ENCODE measurements at regions not wholly inside any gene's neighbourhood (a gene's known extent, or its start where the extent isn't known, plus 50 kb on each side); places are given as distances from the start of the nearest gene placed in this dataset.

DNA sequence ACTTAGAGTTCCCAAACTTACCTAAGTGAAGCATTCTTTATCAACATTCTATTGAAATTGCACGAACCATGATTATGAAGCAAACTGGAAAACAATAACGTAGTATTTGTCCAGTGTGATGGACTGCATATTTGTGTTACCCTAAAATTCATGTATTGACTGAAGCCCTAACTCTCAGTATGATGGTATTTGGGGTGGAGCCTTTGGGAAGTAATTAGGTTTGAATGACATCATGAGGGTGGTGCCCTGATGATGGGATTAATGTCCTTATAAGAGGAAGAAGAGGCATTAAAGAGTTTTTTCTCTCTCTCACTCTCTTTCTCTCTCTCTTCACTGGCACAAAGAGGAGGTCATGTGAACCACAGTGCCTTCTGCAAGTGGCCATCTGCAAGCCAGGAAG is 365.4 kb upstream of the PTGER4 start:
- TF ChIP-seq, protein P1, sequence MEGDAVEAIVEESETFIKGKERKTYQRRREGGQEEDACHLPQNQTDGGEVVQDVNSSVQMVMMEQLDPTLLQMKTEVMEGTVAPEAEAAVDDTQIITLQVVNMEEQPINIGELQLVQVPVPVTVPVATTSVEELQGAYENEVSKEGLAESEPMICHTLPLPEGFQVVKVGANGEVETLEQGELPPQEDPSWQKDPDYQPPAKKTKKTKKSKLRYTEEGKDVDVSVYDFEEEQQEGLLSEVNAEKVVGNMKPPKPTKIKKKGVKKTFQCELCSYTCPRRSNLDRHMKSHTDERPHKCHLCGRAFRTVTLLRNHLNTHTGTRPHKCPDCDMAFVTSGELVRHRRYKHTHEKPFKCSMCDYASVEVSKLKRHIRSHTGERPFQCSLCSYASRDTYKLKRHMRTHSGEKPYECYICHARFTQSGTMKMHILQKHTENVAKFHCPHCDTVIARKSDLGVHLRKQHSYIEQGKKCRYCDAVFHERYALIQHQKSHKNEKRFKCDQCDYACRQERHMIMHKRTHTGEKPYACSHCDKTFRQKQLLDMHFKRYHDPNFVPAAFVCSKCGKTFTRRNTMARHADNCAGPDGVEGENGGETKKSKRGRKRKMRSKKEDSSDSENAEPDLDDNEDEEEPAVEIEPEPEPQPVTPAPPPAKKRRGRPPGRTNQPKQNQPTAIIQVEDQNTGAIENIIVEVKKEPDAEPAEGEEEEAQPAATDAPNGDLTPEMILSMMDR (IDR thresholded peaks at IDR 0.05; ENCODE audit: insufficient read depth, low read depth, low read length, missing control alignments) = no peak
- H3K4me3 ChIP-seq (ENCODE audit: low read depth, low read length) = no peak overlapping the region
- DNase-seq (ENCODE audit: low read depth) = no peak

DNA sequence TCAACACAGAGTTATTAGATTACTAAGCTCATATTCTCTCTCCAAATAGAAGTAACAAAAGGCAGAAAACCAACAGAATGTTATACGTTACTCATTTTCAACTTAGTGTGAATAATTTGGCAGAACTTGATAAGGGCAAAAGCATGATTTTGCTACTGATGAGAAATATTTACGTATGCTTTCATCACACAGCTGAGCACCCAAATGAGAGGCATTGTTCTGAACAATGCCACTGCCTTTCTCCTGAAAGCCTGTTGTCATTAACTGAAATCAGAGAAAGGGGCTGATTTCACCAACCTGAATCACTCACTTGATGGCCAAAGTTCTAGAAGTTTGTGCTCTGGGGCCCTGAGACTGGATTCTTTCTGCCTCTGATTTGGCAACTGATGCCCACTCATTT is 367.5 kb upstream of the PTGER4 start:
- H3K4me3 ChIP-seq (ENCODE audit: low read depth, low read length) = no peak overlapping the region
- TF ChIP-seq, protein P1 (IDR thresholded peaks at IDR 0.05; ENCODE audit: insufficient read depth, low read depth, low read length, missing control alignments) = no peak
- DNase-seq (ENCODE audit: low read depth) = no peak

DNA sequence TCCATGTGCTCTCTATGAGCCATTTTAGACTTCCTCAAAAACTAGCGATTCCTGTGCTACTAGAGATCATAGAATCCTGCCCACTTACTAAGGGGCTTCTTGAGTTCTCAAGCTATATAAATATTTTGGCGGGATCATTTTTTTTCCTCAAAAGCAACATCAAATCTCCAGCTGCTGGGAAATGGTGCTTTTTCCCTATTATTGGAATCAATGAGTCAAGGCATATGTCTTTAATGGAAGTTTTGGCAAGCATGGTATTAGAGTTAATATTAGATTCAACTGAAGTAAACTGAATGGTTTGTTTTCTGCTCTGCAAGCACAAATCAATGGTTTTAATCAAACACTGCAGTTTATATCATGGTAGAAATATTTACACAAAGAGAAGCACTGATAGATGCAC is 369.9 kb upstream of the PTGER4 start:
- no peak overlapping the region for H3K4me3 ChIP-seq (ENCODE audit: low read depth, low read length)
- TF ChIP-seq, protein P1 (IDR thresholded peaks at IDR 0.05; ENCODE audit: insufficient read depth, low read depth, low read length, missing control alignments) = no peak
- DNase-seq (ENCODE audit: low read depth) = no peak

DNA sequence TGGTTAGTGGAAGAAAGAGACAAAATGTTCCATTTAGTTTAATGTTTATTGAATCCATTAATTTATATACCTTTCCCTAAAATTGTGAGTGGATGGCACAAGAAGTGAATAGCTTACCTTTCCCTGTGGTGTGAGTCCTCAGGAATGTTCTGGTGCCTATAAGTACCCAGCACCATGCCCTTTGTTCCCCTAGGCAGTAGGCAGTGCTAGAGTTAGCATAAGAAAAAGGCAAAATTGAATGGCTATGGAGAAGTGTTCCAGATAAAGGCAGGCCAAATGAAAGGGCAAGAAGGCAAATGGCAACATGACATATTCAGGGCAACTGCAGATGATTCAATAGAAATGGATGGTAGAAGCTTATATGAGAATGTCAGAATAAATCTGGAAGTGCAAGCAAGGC is 370.8 kb upstream of the PTGER4 start:
- TF ChIP-seq, protein P1 (IDR thresholded peaks at IDR 0.05; ENCODE audit: insufficient read depth, low read depth, low read length, missing control alignments) = no peak
- no peak overlapping the region for H3K4me3 ChIP-seq (ENCODE audit: low read depth, low read length)
- DNase-seq (ENCODE audit: low read depth) = no peak

DNA sequence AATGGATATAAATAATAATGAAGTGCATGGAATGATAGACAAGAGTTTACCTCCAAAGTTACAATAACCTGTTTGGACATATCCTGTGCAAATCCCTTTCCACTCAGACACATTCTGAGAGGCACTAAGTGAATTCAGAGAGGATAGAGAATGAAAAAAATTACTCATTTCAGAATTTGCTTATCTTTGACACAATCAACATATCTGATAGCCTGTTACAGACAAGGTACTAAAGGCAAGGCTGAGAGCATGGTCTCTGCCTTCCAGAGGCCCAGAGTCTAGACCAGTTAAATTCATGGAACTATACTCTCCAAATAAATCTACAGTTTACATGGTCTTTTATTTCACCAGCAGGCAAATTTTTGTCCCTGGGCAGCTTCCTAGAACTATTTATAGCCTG is 371.8 kb upstream of the PTGER4 start:
- H3K4me3 ChIP-seq (ENCODE audit: low read depth, low read length) = no peak overlapping the region
- DNase-seq (ENCODE audit: low read depth) = no peak
- TF ChIP-seq, protein P1 (IDR thresholded peaks at IDR 0.05; ENCODE audit: insufficient read depth, low read depth, low read length, missing control alignments) = no peak

DNA sequence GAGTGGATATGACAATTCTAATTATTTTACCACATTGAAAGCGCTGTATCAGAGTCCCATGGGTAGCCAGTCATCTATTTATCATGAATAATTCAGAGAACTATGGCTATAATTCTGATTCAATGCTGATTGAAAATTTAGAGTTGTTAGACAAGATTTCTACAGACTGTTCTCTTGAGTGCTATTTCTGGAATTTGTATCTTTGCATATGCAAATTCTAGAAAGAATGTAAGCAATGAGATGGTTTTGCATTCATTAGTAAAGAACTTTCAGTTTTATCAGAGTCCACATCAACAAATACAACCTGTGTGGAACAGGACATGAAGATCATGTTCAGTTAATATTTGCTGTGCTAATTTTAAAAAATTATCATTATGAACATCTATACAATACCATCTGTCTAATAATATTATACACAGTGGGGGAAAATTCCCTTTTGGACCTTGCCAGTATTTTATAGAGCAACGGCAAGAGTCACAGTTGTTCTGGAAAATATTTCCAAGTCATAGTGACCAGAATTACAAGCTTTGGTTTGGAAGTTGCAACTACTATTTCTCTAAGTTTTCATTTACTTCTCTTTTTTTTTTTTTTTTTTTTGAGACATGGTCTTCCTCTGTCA is 372.7 kb upstream of the PTGER4 start:
- no peak overlapping the region for H3K4me3 ChIP-seq (ENCODE audit: low read depth, low read length)
- TF ChIP-seq, protein P1 (IDR thresholded peaks at IDR 0.05; ENCODE audit: insufficient read depth, low read depth, low read length, missing control alignments) = no peak
- no peak for DNase-seq (ENCODE audit: low read depth)

DNA sequence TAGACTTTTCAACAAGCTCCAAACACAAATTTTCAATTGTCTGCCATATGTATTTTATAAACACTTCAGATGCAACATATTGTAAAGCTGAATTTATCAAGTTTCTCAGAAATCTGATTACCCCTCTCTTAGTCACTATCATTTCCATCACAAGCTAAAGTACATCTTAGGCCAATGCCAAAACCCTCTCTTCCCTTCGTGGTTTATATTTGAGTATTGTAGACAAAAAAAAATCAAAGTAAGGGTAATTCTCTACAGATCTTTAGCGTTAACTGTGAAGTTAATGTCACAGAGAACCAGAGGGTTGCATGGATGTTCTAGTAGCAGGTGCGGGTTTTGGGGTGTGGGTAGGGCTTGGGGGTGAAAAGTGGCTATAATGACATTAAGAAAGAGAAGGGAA is 387.7 kb upstream of the PTGER4 start:
- TF ChIP-seq, protein P1 (IDR thresholded peaks at IDR 0.05; ENCODE audit: insufficient read depth, low read depth, low read length, missing control alignments) = no peak
- no peak for DNase-seq (ENCODE audit: low read depth)
- no peak overlapping the region for H3K4me3 ChIP-seq (ENCODE audit: low read depth, low read length)
